ENCODE measurements at regions not wholly inside any gene's neighbourhood (a gene's known extent, or its start where the extent isn't known, plus 50 kb on each side); places are given as distances from the start of the nearest gene placed in this dataset.

- H3K27me3 ChIP-seq (ENCODE audit: insufficient read depth, low read depth) = no peaks in the 10 kb centered on the region
- intact Hi-C loops (cut with micrococcal nuclease; ENCODE audit: unreplicated experiment) = no loop called here
- no peak overlapping the region for H3K4me3 ChIP-seq
- H4K20me1 ChIP-seq (ENCODE audit: insufficient read depth) = no peaks in the 10 kb centered on the region
- H3K9me2 ChIP-seq (ENCODE audit: insufficient read depth) = no peaks in the 10 kb centered on the region
- H3F3A ChIP-seq (ENCODE audit: insufficient read depth, low read depth) = no peaks in the 10 kb centered on the region
- ChIA-PET POLR2A (ENCODE audit: unreplicated experiment) (no interaction called here), CTCF (no interaction called here)
- no peaks in the 10 kb centered on the region for H3K9me3 ChIP-seq (ENCODE audit: insufficient read depth, low read depth)
- H3K36me3 ChIP-seq (ENCODE audit: low read depth) = no peaks in the 10 kb centered on the region
- no TSS peak for BruUV-seq (replicated peaks)
- H3K4me1 ChIP-seq (replicated peaks; ENCODE audit: insufficient read depth) = no peaks in the 10 kb centered on the region
- no peak overlapping the region for H3K27ac ChIP-seq
- H3K4me2 ChIP-seq = no peak overlapping the region
- TF ChIP-seq CTCF (conservative IDR thresholded peaks at IDR 0.05) = no peak
- no peak for TF ChIP-seq EZH2 (IDR thresholded peaks at IDR 0.05; ENCODE audit: low read depth)
- no peak overlapping the region for H2AFZ ChIP-seq
- H3K79me2 ChIP-seq (ENCODE audit: low read depth) = no peaks in the 10 kb centered on the region
- DNase-seq = no peak
These were observed 245.8 kb downstream of the JRKL start for GRCh38 chr11:96635655-96636054.

GRCh38 chr11:96641261-96641660, 251.4 kb downstream of the JRKL start:
- no TSS peak for BruUV-seq (replicated peaks)
- H3K4me1 ChIP-seq (replicated peaks; ENCODE audit: insufficient read depth) = no peaks in the 10 kb centered on the region
- no peaks in the 10 kb centered on the region for H3K9me3 ChIP-seq (ENCODE audit: insufficient read depth, low read depth)
- intact Hi-C loops (cut with micrococcal nuclease; ENCODE audit: unreplicated experiment) = no loop called here
- no peaks in the 10 kb centered on the region for H3K36me3 ChIP-seq (ENCODE audit: low read depth)
- POLR2A ChIA-PET (ENCODE audit: unreplicated experiment) = no interaction called here
- H3K4me3 ChIP-seq = no peak overlapping the region
- CTCF ChIA-PET = no interaction called here
- H3F3A ChIP-seq (ENCODE audit: insufficient read depth, low read depth) = no peaks in the 10 kb centered on the region
- H3K27ac ChIP-seq = no peak overlapping the region
- no peaks in the 10 kb centered on the region for H3K27me3 ChIP-seq (ENCODE audit: insufficient read depth, low read depth)
- no peaks in the 10 kb centered on the region for H4K20me1 ChIP-seq (ENCODE audit: insufficient read depth)
- no peak overlapping the region for H3K4me2 ChIP-seq
- TF ChIP-seq CTCF (conservative IDR thresholded peaks at IDR 0.05) (no peak), EZH2 (IDR thresholded peaks at IDR 0.05; ENCODE audit: low read depth) (no peak)
- H3K79me2 ChIP-seq (ENCODE audit: low read depth) = no peaks in the 10 kb centered on the region
- H2AFZ ChIP-seq = no peak overlapping the region
- no peak for DNase-seq
- no peaks in the 10 kb centered on the region for H3K9me2 ChIP-seq (ENCODE audit: insufficient read depth)

- DNase-seq = no peak
- POLR2A ChIA-PET (ENCODE audit: unreplicated experiment) = no interaction called here
These were observed 252.8 kb downstream of the JRKL start for GRCh38 chr11:96642583-96642982.

More at GRCh38 chr11:96642583-96642982, 252.8 kb downstream of the JRKL start:
- BruUV-seq (replicated peaks) = no TSS peak
- Histone ChIP-seq H4K20me1 (ENCODE audit: insufficient read depth) (no peaks in the 10 kb centered on the region), H3K4me2 (no peak overlapping the region), H3K4me3 (no peak overlapping the region), H3K27ac (no peak overlapping the region), H2AFZ (no peak overlapping the region), H3K9me2 (ENCODE audit: insufficient read depth) (no peaks in the 10 kb centered on the region), H3K27me3 (ENCODE audit: insufficient read depth, low read depth) (no peaks in the 10 kb centered on the region), H3K9me3 (ENCODE audit: insufficient read depth, low read depth) (no peaks in the 10 kb centered on the region), H3K4me1 (replicated peaks; ENCODE audit: insufficient read depth) (no peaks in the 10 kb centered on the region), H3K79me2 (ENCODE audit: low read depth) (no peaks in the 10 kb centered on the region), H3F3A (ENCODE audit: insufficient read depth, low read depth) (no peaks in the 10 kb centered on the region), H3K36me3 (ENCODE audit: low read depth) (no peaks in the 10 kb centered on the region)
- intact Hi-C loops (cut with micrococcal nuclease; ENCODE audit: unreplicated experiment) = no loop called here
- TF ChIP-seq EZH2 (IDR thresholded peaks at IDR 0.05; ENCODE audit: low read depth) = no peak
- TF ChIP-seq CTCF (conservative IDR thresholded peaks at IDR 0.05) = no peak
- CTCF ChIA-PET = no interaction called here

All from PC-9 (cell line).